ENCODE measurements at regions not wholly inside any gene's neighbourhood (a gene's known extent, or its start where the extent isn't known, plus 50 kb on each side); places are given as distances from the start of the nearest gene placed in this dataset.

GRCh38 chr6:4584801-4585200 is 191.4 kb upstream of the CDYL start:
- DNase-seq: no peak

DNA sequence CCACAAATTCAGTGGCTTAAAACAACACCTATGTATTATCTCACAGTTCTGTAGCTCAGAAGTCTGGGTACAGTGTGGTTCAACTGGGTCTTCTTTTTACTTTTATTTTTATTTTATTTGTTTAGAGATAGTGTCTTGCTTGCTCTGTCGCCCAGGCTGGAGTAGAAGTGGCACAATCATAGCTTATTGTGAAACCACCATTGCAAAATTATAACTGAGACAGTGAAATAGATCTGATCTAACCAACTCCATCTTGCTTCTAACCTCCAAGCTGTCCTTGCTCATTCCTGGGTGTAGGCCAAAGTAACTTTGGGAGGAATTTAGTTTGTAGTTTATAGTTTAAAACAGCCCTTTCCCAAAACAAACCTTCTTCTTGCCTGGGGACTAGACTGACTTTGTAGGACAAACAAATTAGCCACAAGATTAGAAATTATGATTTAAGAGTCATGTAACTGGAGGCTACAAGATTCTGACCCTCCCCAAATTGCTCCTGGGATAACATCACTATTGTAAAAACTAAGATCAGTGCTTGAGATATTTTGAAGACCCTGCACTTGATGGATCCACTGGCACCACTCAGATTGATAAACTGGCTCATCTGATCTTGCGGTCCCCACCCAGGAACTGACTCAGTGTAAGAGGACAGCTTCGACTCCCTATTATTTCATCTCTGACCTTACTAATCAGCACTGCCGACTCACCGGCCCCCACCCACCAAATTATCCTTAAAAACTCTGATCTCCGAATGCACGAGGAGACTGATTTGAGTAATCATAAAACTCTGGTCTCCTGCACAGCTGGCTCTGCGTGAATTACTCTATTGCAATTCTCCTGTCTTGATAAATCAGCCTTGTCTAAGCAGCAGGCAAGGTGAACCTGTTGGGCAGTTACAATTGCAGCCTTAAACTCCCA is 193.4 kb upstream of the CDYL start:
- no peak for DNase-seq

DNA sequence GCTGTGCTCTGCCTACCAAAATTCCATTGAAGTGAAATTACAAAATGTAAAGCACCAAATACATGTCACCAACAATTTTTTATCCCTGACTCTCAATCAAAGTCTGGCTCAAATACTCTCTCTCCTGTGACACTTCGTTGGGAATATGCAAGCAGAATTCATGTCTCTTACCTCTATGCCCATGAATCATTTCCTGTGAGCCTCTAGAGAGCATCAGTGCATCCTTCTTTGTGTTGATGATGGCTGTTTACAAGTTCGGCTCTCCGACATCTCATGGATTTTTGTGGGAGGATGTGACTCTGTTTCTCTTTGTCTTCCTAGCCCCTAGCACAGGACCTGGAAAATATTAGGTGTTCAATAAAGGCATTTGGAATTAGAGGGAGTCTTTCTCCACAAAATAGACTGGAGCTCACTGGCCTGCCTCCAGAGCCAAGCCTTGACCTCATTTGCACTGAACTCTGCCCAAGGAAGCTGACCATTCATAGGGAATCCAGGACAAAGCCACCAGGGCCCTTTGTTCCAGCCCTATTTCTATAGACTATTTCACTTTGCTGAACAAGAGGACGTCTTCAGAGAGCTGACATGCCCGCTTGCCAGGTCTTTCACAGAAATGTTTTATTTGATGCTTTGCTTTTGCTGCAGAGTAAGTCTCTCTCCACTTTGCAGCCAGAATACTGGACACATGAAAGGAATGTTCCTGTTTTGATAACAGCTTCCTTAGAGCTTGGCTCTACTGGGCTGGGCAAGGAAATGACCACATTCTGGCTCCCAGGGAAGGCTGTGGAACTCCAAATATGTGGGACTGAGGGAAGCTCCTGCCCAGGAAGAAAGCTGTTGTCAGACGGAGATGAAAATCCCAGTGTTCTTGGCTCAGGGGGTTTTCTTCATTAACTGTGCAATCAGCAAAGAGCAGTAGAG is 194.5 kb upstream of the CDYL start:
- DNase-seq: no peak

DNA sequence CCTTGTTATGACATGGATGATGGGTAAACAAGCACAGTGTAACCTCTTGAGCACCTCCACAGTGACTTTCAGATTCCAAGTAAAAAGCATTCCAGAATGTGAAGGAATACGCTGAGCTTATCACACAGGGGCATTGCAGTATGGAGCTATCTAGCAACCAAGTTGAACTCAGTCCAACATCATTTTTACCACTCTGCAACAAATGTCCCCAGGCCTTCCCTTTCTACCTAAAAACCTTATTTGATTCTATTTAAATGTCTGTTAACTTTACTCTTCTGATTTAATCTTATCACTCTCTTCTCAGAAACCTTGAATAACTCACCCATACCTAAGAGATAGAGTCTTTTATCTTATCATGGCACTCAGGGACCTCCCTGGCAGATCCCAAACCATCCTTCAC is 195.8 kb upstream of the CDYL start:
- DNase-seq: no peak

DNA sequence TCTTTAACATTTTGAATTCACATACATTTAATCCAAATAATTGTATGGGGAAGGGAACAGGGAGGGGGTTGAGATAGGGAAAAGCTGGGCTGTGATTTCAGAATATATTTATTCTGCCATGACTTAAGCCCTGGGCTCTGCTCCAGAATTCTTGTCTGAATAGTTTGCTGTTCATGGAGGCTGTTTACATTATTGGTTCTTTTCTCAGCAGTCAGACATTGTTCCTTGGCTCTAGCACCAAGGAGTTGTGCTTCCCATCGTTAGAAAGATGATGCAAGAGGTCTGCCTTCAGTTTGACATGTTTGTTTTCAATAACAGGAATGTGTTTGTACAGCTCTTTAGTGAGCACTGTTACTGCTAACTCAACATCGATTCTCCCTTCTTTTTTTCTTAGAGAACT is 198.8 kb upstream of the CDYL start:
- no peak for DNase-seq

DNA sequence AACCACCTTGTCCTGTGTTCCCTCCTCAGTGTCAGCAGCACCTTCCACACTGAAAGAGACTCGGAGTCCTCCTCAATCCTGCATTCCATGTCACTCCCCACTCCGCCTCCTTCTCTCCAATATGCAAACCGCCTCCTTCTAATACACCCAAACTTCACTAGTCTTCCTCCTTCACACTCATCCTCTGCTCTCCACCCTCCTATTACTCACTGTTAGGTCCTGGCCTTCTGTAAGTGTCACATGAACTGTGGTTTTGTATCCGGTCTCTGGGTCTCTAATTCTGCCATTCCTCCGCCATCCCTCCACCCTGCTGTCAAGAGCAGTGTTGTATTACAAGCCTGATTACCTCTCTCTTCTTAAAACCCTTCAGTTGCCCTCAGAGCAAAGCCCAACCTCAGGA is 200.5 kb upstream of the CDYL start:
- DNase-seq: no peak

- no peak for DNase-seq
Observed at GRCh38 chr6:4574007-4574406, 202.2 kb upstream of the CDYL start.

GRCh38 chr6:4571011-4571410 is 205.2 kb upstream of the CDYL start:
- no peak for DNase-seq

- no peak for DNase-seq
Observed at GRCh38 chr6:4568138-4568537, 208.1 kb upstream of the CDYL start.

GRCh38 chr6:4567141-4567540 is 209.1 kb upstream of the CDYL start:
- DNase-seq: no peak

DNA sequence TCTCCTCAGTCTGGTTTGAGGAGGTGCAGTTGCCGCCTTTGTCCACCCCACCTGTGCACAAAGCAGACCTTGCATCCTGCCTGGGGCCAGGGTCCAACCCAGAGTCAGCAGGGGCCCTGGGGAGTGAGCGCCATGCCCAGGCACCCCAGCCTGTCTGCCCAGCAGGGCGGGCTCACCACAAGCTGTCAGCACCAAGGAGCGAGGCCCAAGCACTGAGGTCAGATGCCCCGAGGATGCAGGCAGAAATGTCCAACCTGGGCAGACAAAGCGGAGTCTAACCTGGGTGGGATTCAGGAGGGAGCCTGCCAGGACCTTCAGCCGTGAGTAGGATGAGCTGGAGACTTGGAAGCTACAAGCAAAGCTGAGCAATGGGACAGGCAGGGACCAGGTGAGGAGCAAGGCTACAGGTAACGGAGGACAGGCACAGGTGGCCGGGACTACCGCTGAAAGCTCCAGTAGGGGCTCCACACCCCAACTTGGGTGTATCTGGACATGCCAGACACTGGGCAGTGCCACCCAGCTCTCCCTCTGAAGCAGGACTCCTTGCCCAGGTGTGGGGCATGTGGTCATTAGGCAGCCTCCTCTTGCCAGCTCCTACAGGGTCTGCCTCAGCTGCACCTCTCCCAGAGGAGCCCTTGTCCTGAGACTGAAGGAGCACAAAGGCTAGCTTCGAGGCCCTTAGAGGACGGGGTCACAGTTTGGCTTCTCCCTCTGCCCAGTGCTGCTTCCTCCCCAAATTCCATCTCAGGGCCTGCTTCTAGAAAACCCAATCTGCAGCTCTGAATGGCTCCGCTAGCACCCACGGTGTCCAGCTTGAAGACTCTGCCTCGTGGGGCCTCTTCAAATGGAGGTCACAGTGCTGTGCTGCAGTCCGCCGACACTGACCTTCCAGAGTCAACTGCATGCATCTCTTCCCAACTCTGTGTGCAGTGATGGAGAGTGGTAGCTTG is 210.6 kb upstream of the CDYL start:
- DNase-seq: no peak

DNA sequence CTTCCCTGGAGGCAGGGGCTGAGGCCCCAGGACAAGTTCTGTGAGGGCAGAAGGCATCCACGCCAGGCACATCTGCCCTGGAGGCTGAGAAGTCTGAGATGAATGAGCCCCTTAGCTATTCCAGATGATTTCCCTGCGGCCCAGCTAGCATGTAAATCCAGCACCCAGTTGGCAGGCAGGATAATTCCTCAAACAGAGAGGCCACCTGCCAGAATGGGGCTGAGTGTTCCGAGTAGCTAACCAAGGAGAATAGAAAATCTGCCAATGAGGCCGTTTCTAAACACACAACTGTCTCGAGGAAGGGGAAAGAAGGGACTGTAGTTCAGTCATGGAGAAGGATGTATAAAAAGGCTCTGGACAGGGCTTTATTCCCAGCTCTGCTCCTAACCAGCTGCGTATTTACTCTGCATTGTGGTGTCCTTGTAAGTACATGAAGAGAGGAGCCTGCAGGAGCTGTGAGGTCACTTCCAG is 211.4 kb upstream of the CDYL start:
- no peak for DNase-seq

DNA sequence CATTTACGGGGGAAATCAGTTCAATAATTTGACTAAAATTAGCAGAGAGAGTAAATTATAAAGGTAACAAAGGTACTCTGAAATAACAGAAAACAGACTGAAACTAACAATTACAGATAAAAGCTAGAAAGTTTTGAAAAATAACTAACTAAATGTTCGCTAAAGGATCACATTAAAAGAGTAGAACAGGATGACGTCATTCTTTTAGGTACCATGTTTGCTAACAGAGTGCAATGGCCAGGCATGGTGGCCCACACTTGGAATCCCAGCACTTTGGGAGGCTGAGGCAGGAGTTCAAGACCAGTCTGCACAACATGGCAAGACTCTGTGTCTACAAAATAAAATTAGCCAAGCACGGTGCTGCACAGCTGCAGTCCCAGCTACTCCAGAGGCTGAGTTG is 212.3 kb upstream of the CDYL start:
- DNase-seq: no peak

GRCh38 chr6:4563156-4563555 is 213.0 kb upstream of the CDYL start:
- DNase-seq: no peak

DNA sequence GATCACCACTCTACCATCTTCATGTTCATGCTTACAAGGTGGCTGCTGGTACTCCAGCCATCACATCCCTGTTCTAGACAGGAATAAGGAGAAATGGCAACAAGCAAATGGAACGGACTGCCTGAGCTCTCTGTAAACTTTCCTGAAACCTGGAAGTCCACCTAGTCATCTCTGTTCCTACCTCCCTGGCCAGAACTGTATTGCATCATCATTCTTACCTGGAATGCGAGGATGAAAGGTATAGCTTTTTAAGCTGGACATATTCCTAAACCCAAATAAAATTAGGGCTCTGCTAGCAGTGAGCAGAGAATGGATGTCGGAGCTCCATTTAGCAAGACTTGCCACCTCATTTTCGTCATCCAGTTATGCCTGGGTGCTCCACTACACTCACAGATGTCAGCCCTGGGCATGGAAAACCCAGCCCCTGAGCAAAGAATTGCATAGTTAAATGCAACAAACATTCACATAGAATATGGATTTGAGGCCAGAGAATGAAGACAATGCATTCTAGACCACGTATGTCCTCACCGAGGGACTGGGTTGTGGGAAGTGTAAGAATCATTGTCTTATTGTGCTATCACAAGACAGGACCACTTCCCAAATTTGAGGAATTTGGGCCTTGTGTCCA is 214.3 kb upstream of the CDYL start:
- DNase-seq: no peak

GRCh38 chr6:4561078-4561435 is 215.1 kb upstream of the CDYL start:
- DNase-seq: no peak

- no peak for DNase-seq
Observed at GRCh38 chr6:4560221-4561077, 215.8 kb upstream of the CDYL start.

GRCh38 chr6:4559281-4559875 is 216.8 kb upstream of the CDYL start:
- DNase-seq: no peak

- no peak for DNase-seq
Observed at GRCh38 chr6:4554645-4555044, 221.6 kb upstream of the CDYL start.

DNA sequence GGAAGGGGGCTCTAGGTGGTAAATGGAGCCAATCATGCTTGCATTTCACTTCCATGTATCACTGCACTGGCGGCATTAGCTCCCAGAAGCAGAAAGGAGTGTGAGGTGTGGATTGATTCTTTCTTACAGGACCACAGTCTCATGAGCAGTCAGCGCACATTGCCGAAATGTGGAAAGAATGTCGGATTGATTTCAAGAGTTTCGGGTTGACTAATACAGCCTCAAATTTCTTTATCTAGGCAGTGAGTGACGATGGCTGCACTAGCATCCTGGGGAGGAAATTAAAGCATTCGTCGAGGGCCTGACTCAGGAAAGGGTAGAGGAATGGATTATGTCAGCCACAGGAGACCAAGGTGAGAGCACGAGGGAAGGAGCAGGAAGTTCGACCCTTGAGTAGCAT is 222.8 kb upstream of the CDYL start:
- no peak for DNase-seq

GRCh38 chr6:4550227-4550597 is 226.0 kb upstream of the CDYL start:
- no peak for DNase-seq

Data from activated effector memory CD4-positive, alpha-beta T cell treated with anti-CD3 and anti-CD28 coated beads, Interleukin-2, amount 50 U/mL, for 16 hours (primary cell).